GM18907 (cell line): ENCODE measurements at regions not wholly inside any gene's neighbourhood (a gene's known extent, or its start where the extent isn't known, plus 50 kb on each side); places are given as distances from the start of the nearest gene placed in this dataset.

Experiments used
- ATAC-seq: cut with Tn5 transposase; IDR thresholded peaks from one replicate; pipeline ENCODE4 v1.9.1; 2021; ENCODE audit warnings: mild to moderate bottlenecking, moderate library complexity; ENCODE audit not compliant: unreplicated experiment

DNA sequence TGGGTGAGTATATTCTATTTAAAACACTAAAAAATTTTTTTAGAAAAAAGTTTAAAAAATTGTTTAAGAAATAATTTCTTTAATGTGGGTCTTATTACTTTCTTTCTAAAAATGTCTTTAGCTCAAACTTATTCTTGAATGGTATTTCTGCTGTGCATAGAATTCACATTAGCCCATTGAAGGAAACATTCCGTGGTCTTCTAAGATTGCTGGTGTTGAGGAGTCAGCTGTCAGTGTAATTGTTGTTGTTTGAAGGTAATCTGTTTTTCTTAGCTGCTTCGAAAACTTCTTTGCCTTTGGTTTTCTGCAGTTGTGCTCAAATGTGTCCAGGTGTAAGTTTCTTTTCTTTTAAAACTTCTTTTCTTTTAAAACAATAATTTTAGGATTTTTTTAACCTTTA lies 85.4 kb upstream of the KLF12 start:
- ATAC-seq: no peak

- no peak for ATAC-seq
Observed at GRCh38 chr13:74218291-74218690, 84.1 kb upstream of the KLF12 start.

- ATAC-seq: no peak
Observed at GRCh38 chr13:74217811-74218210, 83.6 kb upstream of the KLF12 start.

DNA sequence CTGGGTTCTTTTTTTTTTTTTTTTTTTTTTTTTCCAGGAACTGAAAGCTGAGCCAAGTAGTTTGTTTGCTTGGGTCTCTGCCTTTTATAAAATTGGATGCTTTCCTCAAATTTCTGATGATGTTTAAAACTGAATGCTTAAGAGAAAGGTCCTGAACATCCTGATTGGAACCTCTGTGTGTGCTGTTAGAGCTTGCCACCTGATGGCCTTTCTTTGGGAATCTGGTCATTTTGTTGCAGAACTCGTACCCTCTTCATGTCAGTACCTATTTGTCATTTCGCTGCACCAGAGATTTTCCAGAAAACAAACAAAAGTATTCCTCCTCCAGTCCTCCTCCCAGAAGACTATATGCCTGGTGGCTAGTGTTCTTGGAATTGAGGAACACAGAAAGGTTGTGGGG lies 81.2 kb upstream of the KLF12 start:
- no peak for ATAC-seq

DNA sequence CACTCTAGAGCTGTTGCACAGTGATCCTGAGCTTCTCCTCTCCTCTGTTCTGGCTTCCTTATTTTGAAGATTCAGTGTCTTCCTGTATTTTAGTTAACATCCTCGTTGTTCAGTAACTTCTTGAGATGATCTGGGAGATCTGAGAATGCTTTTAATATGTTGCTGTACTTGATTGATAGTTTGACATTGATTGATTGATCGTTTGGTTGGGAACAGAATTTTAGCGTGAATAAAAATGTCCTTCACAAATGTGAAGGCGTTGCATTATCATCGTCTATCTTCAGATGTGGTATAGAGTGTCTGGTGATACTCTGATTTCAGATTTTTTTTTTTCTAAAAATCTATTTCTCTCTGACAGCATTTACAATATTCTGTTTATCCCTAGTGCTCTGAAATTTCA lies 80.1 kb upstream of the KLF12 start:
- ATAC-seq: no peak

- ATAC-seq: no peak
Observed at GRCh38 chr13:74210693-74211393, 76.6 kb upstream of the KLF12 start.

DNA sequence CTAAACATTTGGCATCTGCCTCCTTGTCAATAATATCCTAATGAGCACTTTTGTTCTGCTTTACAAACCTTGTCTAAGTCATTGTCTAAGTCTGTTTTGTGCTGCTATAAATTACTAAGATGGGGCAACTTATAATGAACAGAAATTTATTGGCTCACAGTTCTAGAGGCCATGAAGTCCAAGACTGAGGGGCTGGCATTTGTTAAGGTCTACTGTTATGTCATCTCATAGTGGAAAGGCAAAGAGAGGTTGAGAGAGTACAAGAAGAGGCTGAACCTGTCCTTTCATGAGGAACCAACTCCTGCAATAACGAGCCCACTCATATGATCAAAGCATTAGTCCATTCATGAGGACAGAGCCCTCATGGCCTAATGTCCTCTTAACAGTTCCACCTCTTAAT lies 72.7 kb upstream of the KLF12 start:
- ATAC-seq: no peak

DNA sequence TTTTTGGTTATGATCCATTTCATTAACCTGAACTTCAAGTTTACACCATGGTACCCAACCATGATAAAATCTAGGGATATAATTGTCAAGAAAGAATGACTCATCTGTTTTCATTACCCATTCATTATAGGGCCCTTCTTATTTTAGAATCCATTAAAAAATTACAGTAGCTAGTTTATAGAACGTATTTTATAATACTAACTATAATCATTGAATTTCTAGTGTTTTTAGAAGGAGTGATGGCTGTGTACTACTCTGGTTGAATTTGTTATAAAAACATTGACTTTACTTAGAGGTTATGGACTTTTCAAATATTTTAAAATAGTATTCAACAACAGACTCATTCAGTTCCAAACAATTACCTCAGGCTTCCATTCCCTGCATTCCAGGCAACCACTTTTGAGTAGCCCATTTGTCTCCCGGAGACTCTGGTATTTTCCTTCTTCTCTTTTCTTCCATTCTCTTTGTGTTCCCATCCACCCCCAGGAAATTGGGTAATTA lies 71.9 kb upstream of the KLF12 start:
- ATAC-seq: no peak

GRCh38 chr13:74205313-74205690 lies 71.1 kb upstream of the KLF12 start:
- no peak for ATAC-seq

DNA sequence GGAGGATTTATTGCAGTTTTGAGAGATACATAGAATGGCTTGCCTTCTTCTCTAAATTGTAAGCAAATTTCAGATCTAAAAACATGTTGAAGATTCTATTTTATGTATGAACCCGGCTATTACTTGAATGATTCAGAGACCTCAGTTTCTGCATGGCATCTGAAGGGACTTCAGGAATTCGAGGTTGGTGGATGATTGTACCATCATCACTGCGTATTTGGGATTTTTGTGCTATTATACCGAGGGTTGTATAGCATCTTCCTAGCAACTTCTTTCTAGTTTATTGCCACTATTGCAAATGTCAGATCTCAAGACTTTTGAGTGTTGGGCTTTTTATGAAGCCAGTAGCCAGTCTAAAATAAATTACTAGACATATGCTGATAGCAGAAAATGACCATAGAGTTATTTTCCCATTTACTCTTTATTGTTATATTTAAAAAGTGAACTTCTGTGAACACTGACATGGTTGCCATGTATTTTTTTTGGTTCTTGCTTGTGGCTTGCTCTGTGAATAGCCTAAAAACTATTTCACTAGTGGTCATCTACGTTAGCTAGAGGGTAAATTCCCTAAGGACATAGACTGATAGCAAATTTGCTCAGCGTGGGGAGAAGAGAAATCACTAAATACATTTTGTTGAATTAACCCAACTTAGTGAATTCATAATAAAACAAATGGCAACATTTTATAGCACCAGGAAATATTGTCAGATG lies 70.6 kb upstream of the KLF12 start:
- no peak for ATAC-seq

- ATAC-seq: no peak
Observed at GRCh38 chr13:74203576-74203975, 69.4 kb upstream of the KLF12 start.

DNA sequence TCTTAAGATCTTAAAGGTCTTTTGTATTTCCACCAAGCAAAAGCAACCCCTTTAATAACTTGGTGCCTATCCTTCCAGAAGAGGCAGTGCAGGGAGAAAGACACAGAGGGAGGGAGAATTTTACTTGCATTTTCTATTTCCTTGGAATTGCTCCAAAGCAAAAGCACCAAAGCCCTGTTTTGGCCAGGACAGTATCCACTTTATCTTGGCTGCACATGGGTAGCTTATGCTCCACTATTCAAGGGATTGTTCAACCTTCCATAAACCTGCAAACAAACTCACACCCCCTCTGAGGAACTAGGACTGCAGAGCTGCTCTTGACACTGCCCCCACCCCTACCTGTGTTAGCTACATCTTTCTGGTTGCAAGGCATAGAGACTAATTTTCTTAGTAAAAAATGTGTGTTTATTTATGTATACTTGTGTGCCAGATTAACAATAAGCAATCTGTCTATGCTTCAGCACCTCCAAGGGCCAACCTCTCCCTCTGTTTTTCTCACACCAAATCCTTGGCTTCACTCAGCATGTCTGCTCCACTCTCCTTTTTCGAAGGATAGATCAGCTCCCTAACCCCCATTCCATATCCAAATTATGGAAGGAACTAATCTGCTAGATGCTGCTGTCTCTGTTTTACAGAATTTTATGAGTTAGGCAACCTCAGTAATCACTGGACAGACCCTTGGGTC lies 68.1 kb upstream of the KLF12 start:
- no peak for ATAC-seq

- no peak for ATAC-seq
Observed at GRCh38 chr13:74201530-74201929, 67.3 kb upstream of the KLF12 start.

- ATAC-seq: no peak
Observed at GRCh38 chr13:74200081-74200480, 65.9 kb upstream of the KLF12 start.

DNA sequence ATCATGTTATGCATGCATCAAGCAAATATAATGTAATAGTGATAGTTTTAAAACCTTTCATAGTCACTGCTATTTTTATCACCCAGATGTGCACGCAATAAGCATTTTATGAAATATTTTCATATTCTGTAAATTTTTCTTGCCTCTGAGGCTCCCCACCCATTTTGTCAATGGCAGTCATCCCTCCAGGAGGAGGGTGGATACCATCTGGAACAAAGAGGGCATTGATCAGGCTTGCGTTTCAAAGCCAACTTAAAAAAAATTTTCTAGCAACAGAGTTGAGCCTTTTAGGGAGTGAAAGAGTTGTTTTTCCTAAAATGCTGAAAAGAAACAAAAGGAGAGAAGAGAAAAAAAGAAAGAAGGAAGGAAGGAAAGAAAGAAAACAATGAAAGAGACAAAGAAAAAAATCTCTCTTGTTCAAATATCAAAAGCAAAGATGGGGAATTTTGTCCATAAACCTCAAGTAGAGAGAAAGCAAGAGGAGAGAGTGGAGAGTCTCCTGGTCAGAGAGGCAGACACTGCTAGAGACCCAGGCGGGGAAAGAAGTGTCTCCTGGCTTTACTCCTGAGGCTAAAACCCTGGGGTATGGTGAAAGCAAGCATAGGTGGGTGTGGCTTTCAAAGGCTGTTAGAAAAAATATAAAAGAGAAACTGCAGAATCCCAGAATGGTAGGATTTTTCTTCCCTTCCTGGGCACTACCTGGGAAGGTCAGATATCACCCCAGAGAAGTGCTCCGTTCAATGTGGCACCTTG lies 63.6 kb upstream of the KLF12 start:
- ATAC-seq: no peak

- no peak for ATAC-seq
Observed at GRCh38 chr13:74194846-74195245, 60.6 kb upstream of the KLF12 start.

DNA sequence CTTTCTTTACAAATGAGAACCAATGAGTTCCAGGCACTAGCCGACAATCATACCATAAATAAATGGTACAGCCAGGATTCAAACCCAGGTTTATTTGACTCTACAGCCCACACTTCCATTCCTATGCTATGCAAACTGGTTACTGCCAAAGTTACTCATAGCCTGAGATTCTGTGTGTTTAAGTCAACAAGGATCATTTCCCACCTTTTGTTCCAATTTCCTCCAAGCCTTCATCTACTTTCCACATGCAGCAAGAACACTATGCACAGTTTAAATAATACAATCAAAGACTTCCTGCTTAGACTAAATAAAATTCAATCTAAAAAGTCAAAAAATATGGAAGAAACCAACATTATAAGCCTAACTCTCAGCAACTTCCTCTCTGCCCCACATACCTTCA lies 59.2 kb upstream of the KLF12 start:
- ATAC-seq: no peak

- no peak for ATAC-seq
Observed at GRCh38 chr13:74191410-74191809, 57.2 kb upstream of the KLF12 start.

- ATAC-seq: no peak
Observed at GRCh38 chr13:74190999-74191398, 56.8 kb upstream of the KLF12 start.

GRCh38 chr13:74187564-74187963 lies 53.4 kb upstream of the KLF12 start:
- ATAC-seq: no peak

DNA sequence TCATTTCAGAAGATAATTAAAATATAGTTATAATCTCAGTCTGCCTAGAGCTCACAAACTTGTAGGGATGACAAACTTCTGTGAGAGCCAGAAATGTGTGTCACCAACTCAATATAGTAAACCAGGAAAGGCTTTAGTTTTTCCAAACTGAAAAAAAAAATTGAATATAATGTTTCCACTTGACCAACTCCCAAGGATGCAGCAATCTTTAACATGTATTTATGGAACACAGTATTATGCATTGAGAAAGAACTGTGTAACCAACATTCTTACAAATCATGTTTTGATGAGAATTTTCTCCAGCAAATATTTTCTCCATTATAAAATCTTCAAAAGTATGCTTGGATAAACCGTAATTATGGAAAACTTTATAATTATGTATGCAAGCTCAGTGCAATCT lies 50.1 kb upstream of the KLF12 start:
- no peak for ATAC-seq
